ENCODE measurements at regions not wholly inside any gene's neighbourhood (a gene's known extent, or its start where the extent isn't known, plus 50 kb on each side); places are given as distances from the start of the nearest gene placed in this dataset.

GRCh38 chr22:47715866-47716578, 953.6 kb downstream of the TBC1D22A start:
- ChIA-PET CTCF (no interaction called here), POLR2A (no interaction called here)
- no peaks in the 10 kb centered on the region for H3K4me1 Mint-ChIP-seq
- intact Hi-C loops (cut with micrococcal nuclease), result no loop called here
- Histone ChIP-seq H3K27ac (ENCODE audit: low read length in 2 of 2) (no peak overlapping the region), H3K4me1 (ENCODE audit: control insufficient read depth in 2 of 2, insufficient read depth in 2 of 2, low read length in 2 of 2) (no peaks in the 10 kb centered on the region), H3K36me3 (replicated peaks in 1 of 2; ENCODE audit: control extremely low read depth in 1 of 2, control insufficient read depth in 1 of 2, extremely low read depth in 1 of 2, insufficient read depth in 2 of 2, low read length in 1 of 2) (no peaks in the 10 kb centered on the region), H3K4me2 (replicated peaks; ENCODE audit: low read depth, low read length, poor library complexity, severe bottlenecking) (no peak overlapping the region), H3K9ac (ENCODE audit: low read length) (no peak overlapping the region), H3K79me2 (ENCODE audit: control insufficient read depth, insufficient read depth, low read length) (no peaks in the 10 kb centered on the region), H3K4me3 (ENCODE audit: control extremely low read depth in 1 of 5, extremely low read depth in 1 of 5, insufficient read depth in 1 of 5, low read depth in 2 of 5, low read length in 4 of 5) (no peak overlapping the region), H3K27me3 (replicated peaks in 1 of 4; ENCODE audit: control extremely low read depth in 1 of 4, control insufficient read depth in 3 of 4, insufficient read depth in 4 of 4, low read length in 3 of 4) (peaks cover 0 to 4% (median 0%) of the 10 kb centered on the region in 4 experiments), H2AFZ (ENCODE audit: insufficient read depth, low read depth, low read length, poor library complexity, severe bottlenecking) (no peak overlapping the region), H3K9me3 (ENCODE audit: control extremely low read depth in 1 of 3, control insufficient read depth in 2 of 3, insufficient read depth in 1 of 3, low read length in 2 of 3) (peaks cover 0 to 7% (median 0%) of the 10 kb centered on the region in 3 donors), H4K20me1 (ENCODE audit: control insufficient read depth, insufficient read depth, low read length, poor library complexity, severe bottlenecking) (no peaks in the 10 kb centered on the region)
- no peaks in the 10 kb centered on the region for H3K9me3 Mint-ChIP-seq (ENCODE audit: insufficient read depth)
- peaks cover 11% of the 10 kb centered on the region for H3K27me3 Mint-ChIP-seq
- H3K4me3 Mint-ChIP-seq, result no peak overlapping the region
- WGBS (ENCODE audit: insufficient coverage), result 88% methylated on average over 17 of the region's 18 CpGs
- DNase-seq, result no peak
- no peak for ATAC-seq (ENCODE audit: low read depth)
- no peak overlapping the region for H3K27ac Mint-ChIP-seq
- TF ChIP-seq CTCF (IDR thresholded peaks at IDR 0.05) (no peak), EZH2 (IDR thresholded peaks at IDR 0.05; ENCODE audit: borderline replicate concordance, insufficient read depth, low read depth, low read length, poor library complexity, severe bottlenecking) (no peak)

- H3K79me2 ChIP-seq (ENCODE audit: control insufficient read depth, insufficient read depth, low read length), result no peaks in the 10 kb centered on the region
- H3K36me3 ChIP-seq (replicated peaks in 1 of 2; ENCODE audit: control extremely low read depth in 1 of 2, control insufficient read depth in 1 of 2, extremely low read depth in 1 of 2, insufficient read depth in 2 of 2, low read length in 1 of 2), result no peaks in the 10 kb centered on the region
- no peak overlapping the region for H3K9ac ChIP-seq (ENCODE audit: low read length)
- ChIA-PET CTCF (no interaction called here), POLR2A (no interaction called here)
- H3K27me3 Mint-ChIP-seq, result peaks cover 14% of the 10 kb centered on the region
- H3K4me2 ChIP-seq (replicated peaks; ENCODE audit: low read depth, low read length, poor library complexity, severe bottlenecking), result no peak overlapping the region
- peaks cover 0 to 4% (median 0%) of the 10 kb centered on the region in 4 experiments for H3K27me3 ChIP-seq (replicated peaks in 1 of 4; ENCODE audit: control extremely low read depth in 1 of 4, control insufficient read depth in 3 of 4, insufficient read depth in 4 of 4, low read length in 3 of 4)
- H3K27ac ChIP-seq (ENCODE audit: low read length in 2 of 2), result no peak overlapping the region
- no peaks in the 10 kb centered on the region for H3K9me3 Mint-ChIP-seq (ENCODE audit: insufficient read depth)
- intact Hi-C loops (cut with micrococcal nuclease), result no loop called here
- H4K20me1 ChIP-seq (ENCODE audit: control insufficient read depth, insufficient read depth, low read length, poor library complexity, severe bottlenecking), result no peaks in the 10 kb centered on the region
- H3K4me1 ChIP-seq (ENCODE audit: control insufficient read depth in 2 of 2, insufficient read depth in 2 of 2, low read length in 2 of 2), result no peaks in the 10 kb centered on the region
- peaks cover 0 to 7% (median 0%) of the 10 kb centered on the region in 3 donors for H3K9me3 ChIP-seq (ENCODE audit: control extremely low read depth in 1 of 3, control insufficient read depth in 2 of 3, insufficient read depth in 1 of 3, low read length in 2 of 3)
- H3K4me1 Mint-ChIP-seq, result no peaks in the 10 kb centered on the region
- no peak for TF ChIP-seq CTCF (IDR thresholded peaks at IDR 0.05)
- no peak for TF ChIP-seq EZH2 (IDR thresholded peaks at IDR 0.05; ENCODE audit: borderline replicate concordance, insufficient read depth, low read depth, low read length, poor library complexity, severe bottlenecking)
- no peak overlapping the region for H3K4me3 Mint-ChIP-seq
- H3K4me3 ChIP-seq (ENCODE audit: control extremely low read depth in 1 of 5, extremely low read depth in 1 of 5, insufficient read depth in 1 of 5, low read depth in 2 of 5, low read length in 4 of 5), result no peak overlapping the region
- H2AFZ ChIP-seq (ENCODE audit: insufficient read depth, low read depth, low read length, poor library complexity, severe bottlenecking), result no peak overlapping the region
- DNase-seq (no peak), ATAC-seq (ENCODE audit: low read depth) (no peak)
- H3K27ac Mint-ChIP-seq, result no peak overlapping the region
- WGBS (ENCODE audit: insufficient coverage), result 72% methylated on average over 7 of the region's 10 CpGs
These were observed 951.5 kb downstream of the TBC1D22A start for GRCh38 chr22:47713941-47714340.
